HPDE6-E6E7 (cell line): ENCODE measurements at regions not wholly inside any gene's neighbourhood (a gene's known extent, or its start where the extent isn't known, plus 50 kb on each side); places are given as distances from the start of the nearest gene placed in this dataset.

Experiments used
- DNase-seq: peaks from one replicate; pipeline ENCODE4 v3.0.0; 2011; ENCODE audit warnings: missing footprints; ENCODE audit errors: extremely low spot score

DNA sequence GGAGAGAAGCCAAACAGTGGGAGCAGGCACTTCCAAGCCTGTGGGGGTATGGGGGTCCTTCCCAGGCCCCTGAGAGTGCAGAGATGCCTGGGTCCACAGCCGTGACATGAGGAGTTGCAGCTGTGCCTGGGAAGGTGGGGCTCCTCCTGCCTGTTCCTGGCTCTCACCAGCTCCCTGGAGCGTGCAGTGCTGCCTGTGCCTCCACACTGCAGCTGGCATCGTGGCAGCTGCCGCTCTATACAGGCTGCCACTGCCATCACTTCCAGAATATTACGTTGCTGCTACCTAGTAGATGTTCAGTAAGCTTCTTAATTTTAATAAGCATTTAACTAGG, 223.7 kb downstream of the KCNC2 start:
- DNase-seq: no peak

- no peak for DNase-seq
Observed at GRCh38 chr12:74988156-74988555, 221.5 kb downstream of the KCNC2 start.
